Astrocyte (in vitro differentiated cells and primary cell): ENCODE measurements at regions not wholly inside any gene's neighbourhood (a gene's known extent, or its start where the extent isn't known, plus 50 kb on each side); places are given as distances from the start of the nearest gene placed in this dataset.

ENCODE experiments used
- DNase-seq: peaks from one replicate; pipeline ENCODE4 v3.0.0-alpha.2; 2010; ENCODE audit warnings: low read depth
- FAIRE-seq: peaks from 2 replicates; lab custom pipeline; 2011; peaks lifted over from hg19 to GRCh38; lab: Jason Lieb, UNC
- H2AFZ ChIP-seq: 2 replicates; pipeline ENCODE4 v1.6.0; 2012; ENCODE audit warnings: low read depth, low read length, inconsistent platforms
- H3K27ac ChIP-seq: 2 replicates; pipeline ENCODE4 v1.5.1; 2011; ENCODE audit warnings: low read depth, low read length, inconsistent platforms
- H3K27me3 ChIP-seq: 2 replicates; pipeline ENCODE4 v1.6.0; 2011; ENCODE audit warnings: low read length, inconsistent platforms; ENCODE audit not compliant: insufficient read depth
- H3K36me3 ChIP-seq: 2 replicates; pipeline ENCODE4 v1.5.1; 2011; ENCODE audit warnings: low read length, inconsistent platforms; ENCODE audit not compliant: insufficient read depth
- H3K4me1 ChIP-seq: 2 replicates; pipeline ENCODE4 v1.5.1; 2011; ENCODE audit warnings: low read length, inconsistent platforms; ENCODE audit not compliant: insufficient read depth
- H3K4me2 ChIP-seq: 2 replicates; pipeline ENCODE4 v1.6.0; 2012; ENCODE audit warnings: low read length, inconsistent platforms
- H3K4me3 ChIP-seq: 2 replicates; pipeline ENCODE4 v1.5.1; 2011; ENCODE audit warnings: low read depth, mild to moderate bottlenecking, low read length, inconsistent platforms; ENCODE audit not compliant: insufficient read depth
- H3K79me2 ChIP-seq: 2 replicates; pipeline ENCODE4 v1.6.0; 2012; ENCODE audit warnings: mild to moderate bottlenecking, low read length, inconsistent platforms; ENCODE audit not compliant: insufficient read depth
- H3K9ac ChIP-seq: 2 replicates; pipeline ENCODE4 v1.6.0; 2012; ENCODE audit warnings: mild to moderate bottlenecking, low read length, inconsistent platforms
- H3K9me3 ChIP-seq: 2 replicates; pipeline ENCODE4 v1.5.1; 2012; ENCODE audit warnings: low read depth, mild to moderate bottlenecking, low read length, inconsistent platforms; ENCODE audit not compliant: insufficient read depth
- H4K20me1 ChIP-seq: 2 replicates; pipeline ENCODE4 v1.6.0; 2012; ENCODE audit warnings: low read length, inconsistent platforms; ENCODE audit not compliant: insufficient read depth
- H3K27ac Mint-ChIP-seq: one replicate; pipeline ENCODE4 v1.8.0; 2021; ENCODE audit warnings: mild to moderate bottlenecking, mixed read lengths; ENCODE audit not compliant: unreplicated experiment
- H3K27me3 Mint-ChIP-seq: one replicate; pipeline ENCODE4 v1.8.0; 2021; ENCODE audit warnings: low read depth, mixed read lengths; ENCODE audit not compliant: unreplicated experiment
- H3K36me3 Mint-ChIP-seq: one replicate; pipeline ENCODE4 v1.8.0; 2021; ENCODE audit warnings: low read depth, mixed read lengths; ENCODE audit not compliant: unreplicated experiment
- H3K4me1 Mint-ChIP-seq: one replicate; pipeline ENCODE4 v1.8.0; 2021; ENCODE audit warnings: low read depth, mixed read lengths; ENCODE audit not compliant: unreplicated experiment
- H3K4me3 Mint-ChIP-seq: one replicate; pipeline ENCODE4 v1.8.0; 2021; ENCODE audit warnings: mild to moderate bottlenecking, moderate library complexity, mixed read lengths; ENCODE audit not compliant: unreplicated experiment
- H3K9me3 Mint-ChIP-seq: one replicate; pipeline ENCODE4 v1.8.0; 2021; ENCODE audit warnings: mild to moderate bottlenecking, mixed read lengths; ENCODE audit not compliant: unreplicated experiment
- EZH2 ChIP-seq: IDR thresholded peaks from 2 replicates; pipeline ENCODE4 v1.6.1; 2012; ENCODE audit warnings: mild to moderate bottlenecking, low read length, inconsistent platforms; ENCODE audit not compliant: insufficient read depth
- TF ChIP-seq, protein P1 (sequence below): IDR thresholded peaks from 2 replicates; pipeline ENCODE4 v1.5.1; 2011; ENCODE audit warnings: low read depth, mild to moderate bottlenecking, inconsistent platforms, low read length, moderate library complexity; ENCODE audit not compliant: insufficient read depth

DNA sequence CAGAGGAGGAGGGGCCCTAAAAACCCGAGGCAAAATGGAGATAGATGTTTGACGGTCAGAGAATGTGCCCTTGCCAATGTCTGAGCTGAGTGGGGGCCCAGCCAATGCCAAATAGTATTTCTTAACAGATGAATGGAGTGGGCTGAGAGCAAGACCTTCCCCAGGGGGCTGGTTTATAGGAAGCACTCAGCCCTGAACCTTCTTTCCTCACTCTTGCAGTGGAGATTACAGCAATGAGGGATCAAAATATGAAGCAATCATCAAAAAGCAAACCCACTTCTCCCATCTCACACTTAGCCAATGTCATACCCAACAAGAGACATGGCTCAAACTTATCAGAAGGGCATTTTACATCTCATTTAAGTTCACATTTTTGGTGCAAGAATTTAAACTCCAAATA, 350.3 kb downstream of the GADD45G start:
- no peaks in the 10 kb centered on the region for H3K36me3 ChIP-seq

DNA sequence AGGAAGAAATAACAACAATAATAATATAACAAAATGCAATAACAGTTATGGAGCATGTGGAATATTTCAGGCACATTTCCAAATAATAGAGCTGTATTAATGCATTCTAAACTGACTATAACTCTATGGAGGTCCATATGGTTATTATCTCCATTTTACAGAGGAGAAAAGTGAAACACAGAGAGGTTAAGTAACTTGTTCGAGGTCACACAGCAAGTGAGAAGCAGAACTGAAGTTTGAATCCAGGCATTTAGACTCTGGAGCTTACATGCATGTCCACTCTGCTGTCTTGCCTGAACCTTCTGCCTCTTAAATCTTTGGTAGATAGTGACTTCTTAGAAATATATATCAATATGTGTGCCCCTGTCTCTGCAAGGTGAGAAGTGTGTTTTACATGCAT, 350.8 kb downstream of the GADD45G start:
- FAIRE-seq, result no peak
- TF ChIP-seq, protein P1, sequence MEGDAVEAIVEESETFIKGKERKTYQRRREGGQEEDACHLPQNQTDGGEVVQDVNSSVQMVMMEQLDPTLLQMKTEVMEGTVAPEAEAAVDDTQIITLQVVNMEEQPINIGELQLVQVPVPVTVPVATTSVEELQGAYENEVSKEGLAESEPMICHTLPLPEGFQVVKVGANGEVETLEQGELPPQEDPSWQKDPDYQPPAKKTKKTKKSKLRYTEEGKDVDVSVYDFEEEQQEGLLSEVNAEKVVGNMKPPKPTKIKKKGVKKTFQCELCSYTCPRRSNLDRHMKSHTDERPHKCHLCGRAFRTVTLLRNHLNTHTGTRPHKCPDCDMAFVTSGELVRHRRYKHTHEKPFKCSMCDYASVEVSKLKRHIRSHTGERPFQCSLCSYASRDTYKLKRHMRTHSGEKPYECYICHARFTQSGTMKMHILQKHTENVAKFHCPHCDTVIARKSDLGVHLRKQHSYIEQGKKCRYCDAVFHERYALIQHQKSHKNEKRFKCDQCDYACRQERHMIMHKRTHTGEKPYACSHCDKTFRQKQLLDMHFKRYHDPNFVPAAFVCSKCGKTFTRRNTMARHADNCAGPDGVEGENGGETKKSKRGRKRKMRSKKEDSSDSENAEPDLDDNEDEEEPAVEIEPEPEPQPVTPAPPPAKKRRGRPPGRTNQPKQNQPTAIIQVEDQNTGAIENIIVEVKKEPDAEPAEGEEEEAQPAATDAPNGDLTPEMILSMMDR, result no peak
- no peak for TF ChIP-seq EZH2

More for the DNA sequence above, 350.3 kb downstream of the GADD45G start:
- Histone ChIP-seq H3K9me3 (no peaks in the 10 kb centered on the region), H3K27me3 (peaks cover 3% of the 10 kb centered on the region), H3K27ac (no peak overlapping the region), H3K4me1 (no peaks in the 10 kb centered on the region), H3K4me2 (no peak overlapping the region), H3K9ac (no peak overlapping the region), H3K79me2 (no peaks in the 10 kb centered on the region), H4K20me1 (no peaks in the 10 kb centered on the region), H3K4me3 (no peak overlapping the region), H2AFZ (no peak overlapping the region)
- Mint-ChIP-seq H3K4me3 (no peak overlapping the region), H3K9me3 (no peaks in the 10 kb centered on the region), H3K27ac (no peak overlapping the region), H3K36me3 (no peaks in the 10 kb centered on the region), H3K4me1 (no peaks in the 10 kb centered on the region), H3K27me3 (peaks cover 32% of the 10 kb centered on the region)
- DNase-seq (no peak), FAIRE-seq (no peak)
- TF ChIP-seq EZH2, result no peak
- TF ChIP-seq, protein P1, result no peak

DNA sequence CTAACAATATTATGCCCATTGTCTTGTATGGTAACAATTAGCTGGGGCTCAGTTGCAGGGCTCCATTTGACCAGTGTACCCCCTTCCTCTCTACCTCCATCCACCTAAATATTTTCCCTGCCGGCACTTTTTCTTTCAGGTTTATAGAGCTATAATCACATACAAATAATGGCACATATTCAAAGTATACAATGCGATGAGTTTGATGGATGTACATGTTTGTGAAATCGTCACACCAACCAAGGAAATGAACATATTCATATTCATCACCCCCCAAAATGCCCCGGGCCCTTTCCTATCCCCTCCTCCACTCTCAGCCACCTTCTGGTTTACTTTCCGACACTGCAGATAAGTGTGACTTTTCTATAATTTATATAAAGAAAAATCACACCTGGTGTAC, 351.5 kb downstream of the GADD45G start:
- H3K27ac ChIP-seq, result no peak overlapping the region
- H3K4me1 Mint-ChIP-seq, result no peaks in the 10 kb centered on the region
- H3K4me2 ChIP-seq, result no peak overlapping the region
- no peaks in the 10 kb centered on the region for H3K9me3 ChIP-seq
- DNase-seq, result no peak
- H3K4me3 Mint-ChIP-seq, result no peak overlapping the region
- H3K9me3 Mint-ChIP-seq, result no peaks in the 10 kb centered on the region
- H3K4me1 ChIP-seq, result no peaks in the 10 kb centered on the region
- peaks cover 24% of the 10 kb centered on the region for H3K27me3 Mint-ChIP-seq
- peaks cover 3% of the 10 kb centered on the region for H3K27me3 ChIP-seq
- no peaks in the 10 kb centered on the region for H3K36me3 Mint-ChIP-seq
- H3K36me3 ChIP-seq, result no peaks in the 10 kb centered on the region
- no peak for TF ChIP-seq EZH2
- TF ChIP-seq, protein P1, result no peak
- FAIRE-seq, result no peak
- H4K20me1 ChIP-seq, result no peaks in the 10 kb centered on the region
- no peak overlapping the region for H3K4me3 ChIP-seq
- H3K27ac Mint-ChIP-seq, result no peak overlapping the region
- no peak overlapping the region for H2AFZ ChIP-seq
- H3K79me2 ChIP-seq, result no peaks in the 10 kb centered on the region
- H3K9ac ChIP-seq, result no peak overlapping the region

More for the DNA sequence above, 350.8 kb downstream of the GADD45G start:
- Histone ChIP-seq H2AFZ (no peak overlapping the region), H3K9ac (no peak overlapping the region), H3K4me2 (no peak overlapping the region), H3K4me1 (no peaks in the 10 kb centered on the region), H3K36me3 (no peaks in the 10 kb centered on the region), H3K79me2 (no peaks in the 10 kb centered on the region), H3K4me3 (no peak overlapping the region), H3K9me3 (no peaks in the 10 kb centered on the region), H4K20me1 (no peaks in the 10 kb centered on the region), H3K27me3 (peaks cover 3% of the 10 kb centered on the region), H3K27ac (no peak overlapping the region)
- no peak for DNase-seq
- Mint-ChIP-seq H3K9me3 (no peaks in the 10 kb centered on the region), H3K27ac (no peak overlapping the region), H3K36me3 (no peaks in the 10 kb centered on the region), H3K27me3 (peaks cover 30% of the 10 kb centered on the region), H3K4me1 (no peaks in the 10 kb centered on the region), H3K4me3 (no peak overlapping the region)
